ENCODE measurements at regions not wholly inside any gene's neighbourhood (a gene's known extent, or its start where the extent isn't known, plus 50 kb on each side); places are given as distances from the start of the nearest gene placed in this dataset.
A peak's percentile ranks its signal among the peaks of the same experiment; 100 is the strongest.

DNA sequence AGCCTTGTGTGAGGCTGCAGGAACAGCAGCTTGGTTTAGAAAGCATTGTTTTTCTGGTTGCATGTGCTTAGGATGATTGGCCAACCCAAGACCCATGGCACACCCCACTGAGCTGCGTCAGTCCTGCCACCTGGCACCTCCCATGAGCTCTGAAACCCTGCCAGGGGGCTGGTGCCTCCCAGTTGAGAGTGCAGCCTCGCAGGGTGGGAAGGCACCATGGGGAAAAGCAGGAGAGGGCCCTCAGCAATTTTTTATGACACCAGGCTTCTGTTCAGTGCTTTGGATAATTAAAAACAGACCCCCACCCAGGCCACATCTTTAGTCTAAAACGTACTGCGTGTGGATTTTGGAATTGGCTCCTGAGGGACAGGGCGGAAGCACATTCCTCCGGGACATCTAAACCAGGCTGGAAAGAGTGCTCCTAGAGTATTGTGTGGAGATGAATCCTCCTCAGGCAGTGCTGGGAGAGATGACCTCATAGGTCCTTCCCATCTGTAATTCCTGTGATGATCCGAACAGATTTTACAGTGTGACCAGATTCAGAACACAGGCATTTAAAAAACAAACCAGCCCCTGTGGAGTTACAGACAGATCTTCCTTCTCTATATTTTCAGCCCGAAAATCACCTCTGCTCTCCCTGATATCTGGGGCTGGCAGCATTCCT is 438.3 kb downstream of the ZNF521 start:
- intact Hi-C loops (cut with DNase I) = no loop called here
- no peak for DNase-seq (ENCODE audit: low spot score)

DNA sequence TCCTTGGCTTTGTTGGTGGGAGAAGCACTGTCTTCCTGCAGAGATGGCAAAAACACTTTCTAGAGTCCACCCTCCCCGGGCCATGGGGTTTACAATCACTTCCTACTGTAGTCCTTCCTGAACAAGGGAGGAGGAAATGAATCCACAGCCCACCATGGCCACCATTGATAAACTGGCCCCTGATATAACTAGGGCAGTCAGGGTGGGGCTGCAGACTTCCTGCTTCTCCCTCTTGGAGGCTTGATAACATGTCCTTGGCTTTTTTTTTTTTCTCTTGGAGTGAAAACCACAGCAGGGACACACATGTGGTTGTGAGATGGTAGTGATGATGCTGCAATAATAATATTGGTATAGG is 437.8 kb downstream of the ZNF521 start:
- no peak for ATAC-seq
- DNase-seq (ENCODE audit: low spot score) = no peak
- intact Hi-C loops (cut with DNase I) = no loop called here

More for the DNA sequence above, 438.3 kb downstream of the ZNF521 start:
- peak; percentile 80 for ATAC-seq

DNA sequence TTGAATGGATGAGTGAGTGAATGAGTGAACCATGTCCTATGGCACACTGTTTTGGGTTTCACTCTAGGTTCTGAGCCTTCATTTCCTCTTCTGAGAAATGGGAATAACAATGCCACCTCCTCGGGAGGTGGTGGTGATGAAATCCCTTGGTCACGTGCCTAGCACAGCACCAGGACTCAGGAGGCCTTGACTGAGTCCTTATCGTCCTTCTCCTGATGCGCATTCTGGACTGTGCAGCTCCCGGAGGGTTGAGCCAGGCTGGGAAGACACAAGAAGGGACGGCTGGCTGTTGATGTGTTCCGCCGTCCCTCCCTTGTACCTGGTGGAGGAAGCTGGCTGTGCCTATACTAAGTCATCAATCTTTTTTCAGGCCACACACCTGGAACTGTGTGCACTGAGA is 437.3 kb downstream of the ZNF521 start:
- intact Hi-C loops (cut with DNase I) = no loop called here
- DNase-seq (ENCODE audit: low spot score) (no peak), ATAC-seq (no peak)

DNA sequence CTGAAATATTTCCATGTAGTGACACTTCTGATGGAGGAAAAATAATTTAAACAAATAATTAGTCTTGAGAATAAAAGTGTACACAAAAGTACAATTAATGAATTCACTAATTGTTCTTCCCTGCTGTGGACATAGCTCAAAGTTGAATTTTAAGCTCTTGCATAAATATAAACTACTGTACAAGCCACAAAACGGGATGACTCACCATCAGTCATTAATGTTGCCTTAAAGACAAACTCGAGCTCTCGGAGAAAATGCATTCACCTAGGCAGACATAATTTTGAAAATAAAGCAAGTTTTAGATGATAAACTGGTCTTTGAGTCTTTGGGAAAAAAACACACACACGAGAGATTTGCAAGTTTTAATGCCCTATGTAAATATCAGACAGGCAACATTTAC is 436.4 kb downstream of the ZNF521 start:
- intact Hi-C loops (cut with DNase I) = no loop called here
- ATAC-seq (no peak), DNase-seq (ENCODE audit: low spot score) (no peak)

- intact Hi-C loops (cut with DNase I) = no loop called here
- DNase-seq (ENCODE audit: low spot score) (no peak), ATAC-seq (no peak)
Observed at GRCh38 chr18:24917767-24918166, 434.2 kb downstream of the ZNF521 start.

DNA sequence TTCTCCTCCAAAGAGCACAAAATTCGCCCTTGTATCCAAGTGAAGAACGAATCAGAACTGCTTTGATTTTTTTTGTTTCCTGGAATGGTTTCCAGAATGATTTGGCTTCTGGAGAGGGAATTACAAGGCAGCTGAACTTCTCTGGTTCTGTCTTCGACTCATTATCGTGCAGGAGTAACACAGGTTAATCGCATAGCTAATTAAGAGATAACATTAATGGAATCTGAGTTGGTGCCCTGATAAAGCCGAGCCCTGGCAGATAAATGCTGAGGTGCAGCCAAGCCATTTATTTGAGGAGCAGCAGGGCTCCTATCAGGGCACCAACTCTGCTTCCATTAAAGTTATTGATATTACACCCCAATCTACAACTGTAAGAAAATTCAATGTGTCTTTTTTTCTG is 433.7 kb downstream of the ZNF521 start:
- ATAC-seq (no peak), DNase-seq (ENCODE audit: low spot score) (no peak)
- intact Hi-C loops (cut with DNase I) = no loop called here

DNA sequence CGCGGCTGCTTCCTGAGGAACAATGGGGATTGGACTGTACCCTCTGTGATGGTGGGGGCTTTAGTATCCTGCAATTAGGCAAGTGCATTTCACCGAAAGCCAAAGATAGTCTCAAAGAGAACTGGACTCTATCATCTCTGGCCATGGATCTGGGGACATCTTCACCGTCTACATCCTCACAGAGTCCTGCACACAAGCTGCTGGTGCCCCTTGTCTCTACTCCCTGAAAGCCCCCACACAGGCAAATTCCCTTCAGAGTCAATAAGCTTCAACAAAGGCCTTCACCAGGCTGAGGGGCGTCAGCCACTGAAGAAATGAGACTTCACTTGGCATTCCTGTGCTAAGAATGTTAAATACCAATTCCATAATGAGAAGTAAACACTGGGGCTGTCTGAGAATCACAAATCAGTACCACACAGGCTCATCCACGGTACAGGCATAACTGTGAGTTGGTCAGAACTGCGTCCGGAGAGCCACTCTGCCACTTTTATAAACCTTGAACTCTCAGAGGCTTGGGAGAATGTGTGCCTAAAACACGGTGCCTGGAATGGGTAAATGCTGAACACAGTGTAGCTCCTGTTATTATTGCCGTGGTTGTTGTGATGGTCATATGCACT is 432.7 kb downstream of the ZNF521 start:
- ATAC-seq (no peak), DNase-seq (ENCODE audit: low spot score) (no peak)
- intact Hi-C loops (cut with DNase I) = no loop called here

DNA sequence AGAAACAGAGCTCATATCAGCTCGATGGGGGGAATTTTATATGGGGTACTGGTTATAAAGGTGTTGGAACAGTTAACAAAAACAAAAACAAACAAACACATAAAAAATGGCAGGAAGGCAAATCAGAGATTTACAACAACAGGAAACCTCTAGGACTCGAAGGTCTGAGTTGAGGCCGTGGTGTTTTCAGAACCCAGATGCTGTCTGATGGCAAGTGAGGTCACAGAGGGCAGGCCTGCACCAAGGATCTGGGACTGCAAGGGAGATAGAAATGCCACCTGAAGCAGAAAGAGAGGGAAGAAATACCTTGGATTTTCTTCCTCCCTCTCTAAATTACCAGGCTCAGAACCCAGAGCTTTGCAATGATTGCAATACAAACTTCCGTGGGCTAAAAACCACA is 429.5 kb downstream of the ZNF521 start:
- no peak for ATAC-seq
- intact Hi-C loops (cut with DNase I) = no loop called here

GRCh38 chr18:24923138-24923537 is 428.8 kb downstream of the ZNF521 start:
- DNase-seq (ENCODE audit: low spot score) (no peak), ATAC-seq (no peak)
- intact Hi-C loops (cut with DNase I) = no loop called here

More for the DNA sequence above, 429.5 kb downstream of the ZNF521 start:
- DNase-seq (ENCODE audit: low spot score) = no peak

- DNase-seq (ENCODE audit: low spot score) (no peak), ATAC-seq (no peak)
- intact Hi-C loops (cut with DNase I) = no loop called here
Observed at GRCh38 chr18:24924066-24924716, 427.8 kb downstream of the ZNF521 start.

- no peak for ATAC-seq
- intact Hi-C loops (cut with DNase I) = no loop called here
- no peak for DNase-seq (ENCODE audit: low spot score)
Observed at GRCh38 chr18:24926649-24927048, 425.3 kb downstream of the ZNF521 start.

DNA sequence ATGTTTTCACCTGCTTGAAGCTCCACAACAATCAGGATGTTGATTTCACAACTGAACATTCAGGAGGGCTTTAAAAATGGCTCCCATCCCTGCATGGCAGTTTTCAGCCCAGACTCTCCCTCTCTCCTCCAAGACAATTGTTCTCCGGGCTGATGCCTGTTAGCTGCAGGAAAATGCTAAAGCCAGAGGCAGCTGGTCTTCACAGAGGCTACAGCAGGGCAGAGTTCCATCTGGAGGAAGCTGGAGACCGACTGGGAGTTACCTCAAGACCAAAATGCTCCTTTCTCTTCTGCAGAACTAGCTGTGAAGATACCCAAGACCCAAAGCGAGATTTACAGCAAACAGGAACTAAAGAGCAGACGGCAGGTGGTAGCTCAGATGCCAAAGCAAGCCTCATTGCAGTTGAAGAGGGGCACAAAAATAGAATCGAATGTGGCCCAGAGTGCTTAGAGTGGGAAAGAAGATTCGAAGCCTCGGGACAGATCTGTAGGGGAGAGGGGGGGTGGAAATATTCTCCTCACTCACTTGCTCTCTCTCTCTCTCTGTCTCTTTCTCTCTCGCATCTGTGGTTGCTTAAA is 423.6 kb downstream of the ZNF521 start:
- intact Hi-C loops (cut with DNase I) = no loop called here
- ATAC-seq (no peak), DNase-seq (ENCODE audit: low spot score) (no peak)

DNA sequence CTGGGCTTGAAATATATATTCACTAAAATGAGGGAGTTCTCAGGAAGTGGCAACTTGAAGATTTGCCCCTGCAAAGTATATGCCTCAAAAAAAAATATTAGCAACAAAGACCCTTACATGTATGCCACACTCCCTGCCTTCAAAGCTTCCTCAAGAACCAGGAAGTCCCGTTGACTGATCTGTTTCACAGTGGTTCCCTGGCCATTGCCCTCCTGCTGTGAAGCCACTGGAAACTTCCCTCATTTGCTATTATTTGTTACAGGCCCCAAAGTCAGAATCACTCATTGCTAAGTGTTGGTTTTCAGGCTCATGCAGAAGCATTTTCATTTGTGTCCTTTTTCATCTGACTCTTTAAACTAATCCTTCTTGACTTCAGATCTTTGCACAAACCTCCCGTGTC is 421.5 kb downstream of the ZNF521 start:
- no peak for DNase-seq (ENCODE audit: low spot score)
- intact Hi-C loops (cut with DNase I) = no loop called here
- ATAC-seq = no peak

GRCh38 chr18:24930971-24931370 is 421.0 kb downstream of the ZNF521 start:
- no peak for DNase-seq (ENCODE audit: low spot score)
- ATAC-seq = no peak
- intact Hi-C loops (cut with DNase I) = no loop called here

DNA sequence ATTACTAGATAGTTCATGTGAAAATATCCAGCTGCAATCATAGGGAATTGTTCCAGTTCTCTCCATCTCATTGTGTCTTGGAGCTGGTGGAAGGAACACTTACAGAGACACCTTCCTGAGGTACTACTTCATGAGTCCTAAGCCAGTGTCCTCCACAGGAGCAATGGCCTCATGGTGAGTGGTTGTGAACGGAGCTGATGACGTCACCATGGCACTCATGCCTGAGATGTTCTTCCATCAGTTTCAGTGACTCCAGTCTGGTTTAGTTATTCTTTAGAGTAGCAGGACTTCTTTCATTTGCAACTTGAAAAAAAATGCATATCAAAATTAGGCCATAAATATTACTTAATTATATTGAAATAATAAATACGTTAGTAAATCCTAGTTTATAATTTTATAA is 418.6 kb downstream of the ZNF521 start:
- intact Hi-C loops (cut with DNase I) = no loop called here

GRCh38 chr18:24934258-24934932 is 417.6 kb downstream of the ZNF521 start:
- ATAC-seq = no peak
- intact Hi-C loops (cut with DNase I) = no loop called here
- DNase-seq (ENCODE audit: low spot score) = no peak

More for the DNA sequence above, 418.6 kb downstream of the ZNF521 start:
- DNase-seq (ENCODE audit: low spot score) (no peak), ATAC-seq (no peak)

DNA sequence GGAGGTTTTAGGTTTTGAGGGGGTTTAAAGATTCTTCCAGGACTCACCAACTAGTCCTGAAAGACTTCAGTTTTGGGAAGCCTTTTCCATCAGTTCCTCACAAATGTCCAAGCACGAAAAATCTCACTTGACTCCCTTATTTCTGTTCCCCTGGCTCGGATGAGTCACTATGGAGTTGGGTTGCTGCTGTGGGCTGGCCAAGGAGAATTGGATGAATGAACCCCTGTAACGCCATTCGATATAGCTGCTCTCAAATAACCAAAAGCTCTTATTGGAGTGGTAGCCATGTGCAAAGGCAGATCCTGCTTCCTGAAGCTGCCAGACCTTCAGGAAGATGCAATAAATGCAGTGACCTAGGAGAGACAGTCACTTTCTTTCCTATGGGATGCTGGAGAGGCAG is 417.0 kb downstream of the ZNF521 start:
- DNase-seq (ENCODE audit: low spot score) = no peak
- intact Hi-C loops (cut with DNase I) = no loop called here
- ATAC-seq = no peak

GRCh38 chr18:24935896-24936295 is 416.1 kb downstream of the ZNF521 start:
- ATAC-seq (no peak), DNase-seq (ENCODE audit: low spot score) (no peak)
- intact Hi-C loops (cut with DNase I) = no loop called here

GRCh38 chr18:24936691-24937090 is 415.3 kb downstream of the ZNF521 start:
- ATAC-seq (no peak), DNase-seq (ENCODE audit: low spot score) (no peak)
- intact Hi-C loops (cut with DNase I) = no loop called here

Measured in sciatic nerve (tissue), 2 donors.